Fibroblast of lung (primary cell): ENCODE measurements at regions not wholly inside any gene's neighbourhood (a gene's known extent, or its start where the extent isn't known, plus 50 kb on each side); places are given as distances from the start of the nearest gene placed in this dataset.
A peak's percentile ranks its signal among the peaks of the same experiment; 100 is the strongest.

Experiments used
- DNase-seq, 2 donors: peaks; one replicate each; pipeline versions ENCODE4 v3.0.0 to v3.0.0-alpha.2; 2010; ENCODE audit warnings: low read depth in 2 of 2
- H2AFZ ChIP-seq: 2 replicates; pipeline ENCODE4 v1.5.1; 2012; ENCODE audit warnings: low read length, control low read depth, inconsistent platforms
- H3K27ac ChIP-seq: 2 replicates; pipeline ENCODE4 v1.5.1; 2011; ENCODE audit warnings: low read length, control low read depth; ENCODE audit not compliant: insufficient read depth
- H3K27me3 ChIP-seq: 2 replicates; pipeline ENCODE4 v1.5.1; 2011; ENCODE audit warnings: mild to moderate bottlenecking, low read length; ENCODE audit not compliant: control insufficient read depth, insufficient read depth
- H3K36me3 ChIP-seq: 2 replicates; pipeline ENCODE4 v1.5.1; 2011; ENCODE audit warnings: low read length; ENCODE audit not compliant: control insufficient read depth, insufficient read depth
- H3K4me1 ChIP-seq: 2 replicates; pipeline ENCODE4 v1.5.1; 2011; ENCODE audit warnings: low read length; ENCODE audit not compliant: control insufficient read depth, insufficient read depth; ENCODE audit errors: extremely low read depth
- H3K4me2 ChIP-seq: 2 replicates; pipeline ENCODE4 v1.5.1; 2011; ENCODE audit warnings: low read length, control low read depth; ENCODE audit not compliant: insufficient read depth; ENCODE audit errors: extremely low read depth
- H3K4me3 ChIP-seq, 4 experiments: fragments of 200-600 bp in 1 of 4; sonication (generic) in 1 of 4; replicated peaks in 1 of 4; 2 replicates each; pipeline ENCODE4 v1.5.1; 2011 to 2016; ENCODE audit warnings: low read length in 4 of 4, low read depth in 3 of 4, mild to moderate bottlenecking in 3 of 4, control low read depth in 2 of 4, inconsistent platforms in 1 of 4, mixed read lengths in 1 of 4; ENCODE audit not compliant: insufficient read depth in 1 of 4; ENCODE audit errors: control extremely low read depth in 1 of 4
- H3K79me2 ChIP-seq: 2 replicates; pipeline ENCODE4 v1.5.1; 2012; ENCODE audit warnings: mild to moderate bottlenecking, low read length, inconsistent platforms; ENCODE audit not compliant: control insufficient read depth, insufficient read depth
- H3K9ac ChIP-seq: 2 replicates; pipeline ENCODE4 v1.5.1; 2011; ENCODE audit warnings: mild to moderate bottlenecking, low read length, control low read depth; ENCODE audit not compliant: insufficient read depth
- H3K9me3 ChIP-seq: 2 replicates; pipeline ENCODE4 v1.5.1; 2012; ENCODE audit warnings: low read depth, low read length; ENCODE audit not compliant: control insufficient read depth, insufficient read depth
- H4K20me1 ChIP-seq: 2 replicates; pipeline ENCODE4 v1.5.1; 2011; ENCODE audit warnings: low read length; ENCODE audit not compliant: control insufficient read depth, insufficient read depth; ENCODE audit errors: extremely low read depth
- CTCF ChIP-seq, 2 donors: IDR thresholded peaks in 1 of 2; conservative IDR thresholded peaks in 1 of 2; 1 replicate in 1 of 2; 2 replicates in 1 of 2; pipeline ENCODE4 v1.5.1; 2011 to 2012; ENCODE audit warnings: low read length in 2 of 2, control low read depth in 1 of 2, inconsistent platforms in 1 of 2, low read depth in 1 of 2, mild to moderate bottlenecking in 1 of 2
- EZH2 ChIP-seq: IDR thresholded peaks from 2 replicates; pipeline ENCODE4 v1.5.1; 2012; ENCODE audit warnings: low read length, control low read depth, mild to moderate bottlenecking; ENCODE audit errors: missing control alignments

GRCh38 chr7:41445432-41445831 is 257.5 kb downstream of the INHBA start:
- no peaks in the 10 kb centered on the region for H3K27me3 ChIP-seq
- DNase-seq, result no peak
- no peak overlapping the region for H3K27ac ChIP-seq

GRCh38 chr7:41439515-41439879 is 263.4 kb downstream of the INHBA start:
- H3K36me3 ChIP-seq, result no peaks in the 10 kb centered on the region
- H2AFZ ChIP-seq, result no peak overlapping the region
- no peak overlapping the region for H3K27ac ChIP-seq
- no peaks in the 10 kb centered on the region for H3K4me1 ChIP-seq
- no peak overlapping the region for H3K4me2 ChIP-seq
- no peaks in the 10 kb centered on the region for H3K79me2 ChIP-seq
- TF ChIP-seq EZH2 (no peak), CTCF (conservative IDR thresholded peaks at IDR 0.05 in 1 of 2, IDR thresholded peaks at IDR 0.05 in 1 of 2; ENCODE audit: low read depth in 1 of 2, low read length in 2 of 2) (no peak)
- no peaks in the 10 kb centered on the region for H3K27me3 ChIP-seq
- no peak overlapping the region for H3K9ac ChIP-seq
- no peaks in the 10 kb centered on the region for H3K9me3 ChIP-seq
- no peaks in the 10 kb centered on the region for H4K20me1 ChIP-seq
- DNase-seq, result no peak
- no peak overlapping the region for H3K4me3 ChIP-seq

More at GRCh38 chr7:41445432-41445831, 257.5 kb downstream of the INHBA start:
- TF ChIP-seq EZH2 (no peak), CTCF (conservative IDR thresholded peaks at IDR 0.05 in 1 of 2, IDR thresholded peaks at IDR 0.05 in 1 of 2; ENCODE audit: low read depth in 1 of 2, low read length in 2 of 2) (no peak)
- no peaks in the 10 kb centered on the region for H3K4me1 ChIP-seq
- H3K4me2 ChIP-seq, result no peak overlapping the region
- no peaks in the 10 kb centered on the region for H3K9me3 ChIP-seq
- no peak overlapping the region for H3K4me3 ChIP-seq
- no peaks in the 10 kb centered on the region for H4K20me1 ChIP-seq
- H3K36me3 ChIP-seq, result no peaks in the 10 kb centered on the region
- no peaks in the 10 kb centered on the region for H3K79me2 ChIP-seq
- no peak overlapping the region for H3K9ac ChIP-seq
- no peak overlapping the region for H2AFZ ChIP-seq

GRCh38 chr7:41438705-41439514 is 264.0 kb downstream of the INHBA start:
- Histone ChIP-seq H2AFZ (no peak overlapping the region), H3K36me3 (no peaks in the 10 kb centered on the region), H3K27me3 (no peaks in the 10 kb centered on the region), H3K4me3 (no peak overlapping the region), H3K9me3 (no peaks in the 10 kb centered on the region), H3K4me1 (no peaks in the 10 kb centered on the region), H3K27ac (no peak overlapping the region), H4K20me1 (no peaks in the 10 kb centered on the region), H3K9ac (no peak overlapping the region), H3K4me2 (no peak overlapping the region), H3K79me2 (no peaks in the 10 kb centered on the region)
- TF ChIP-seq EZH2, result no peak
- TF ChIP-seq CTCF (conservative IDR thresholded peaks at IDR 0.05 in 1 of 2, IDR thresholded peaks at IDR 0.05 in 1 of 2; ENCODE audit: low read depth in 1 of 2, low read length in 2 of 2), result no peak
- peak in 1 of 2 donors; percentile 29 for DNase-seq
